Right lobe of liver (tissue), 6 donors: ENCODE measurements at regions not wholly inside any gene's neighbourhood (a gene's known extent, or its start where the extent isn't known, plus 50 kb on each side); places are given as distances from the start of the nearest gene placed in this dataset.

Experiments
- ATAC-seq, 4 donors: fragments of 200-7000 bp; cut with Tn5 transposase; one replicate each; pipeline ENCODE4 v1.9.1; 2020; ENCODE audit warnings: mild to moderate bottlenecking in 4 of 4, moderate library complexity in 4 of 4
- DNase-seq, 3 donors: peaks; one replicate each; pipeline ENCODE4 v3.0.0-alpha.2; 2020
- H3K27ac ChIP-seq, 3 donors: fragments of 200-600 bp; one replicate each; pipeline ENCODE4 v1.8.0; 2022
- H3K27me3 ChIP-seq, 2 donors: fragments of 200-600 bp; one replicate each; pipeline ENCODE4 v1.8.0; 2022
- H3K36me3 ChIP-seq, 4 donors: fragments of 200-600 bp; sonication (generic) in 1 of 4; one replicate each; pipeline versions ENCODE4 v1.5.1 to v1.8.0; 2017 to 2022; ENCODE audit warnings: control low read depth in 1 of 4
- H3K4me1 ChIP-seq, 4 donors: fragments of 200-600 bp; sonication (generic) in 1 of 4; one replicate each; pipeline versions ENCODE4 v1.5.1 to v1.8.0; 2017 to 2022; ENCODE audit warnings: control low read depth in 1 of 4
- H3K4me3 ChIP-seq, 3 donors: fragments of 200-600 bp; one replicate each; pipeline ENCODE4 v1.8.0; 2022
- H3K9me3 ChIP-seq, 4 donors: fragments of 200-600 bp; sonication (generic) in 1 of 4; one replicate each; pipeline versions ENCODE4 v1.5.1 to v1.8.0; 2017 to 2022; ENCODE audit warnings: control low read depth in 1 of 4
- CTCF ChIP-seq, 4 donors: fragments of 200-600 bp in 3 of 4; fragments of 450-650 bp in 1 of 4; IDR thresholded peaks; one replicate each; pipeline versions ENCODE4 v1.5.1 to v1.8.0; 2016 to 2022; ENCODE audit warnings: antibody characterized with exemption in 4 of 4, mild to moderate bottlenecking in 2 of 4
- POLR2A ChIP-seq: fragments of 450-650 bp; IDR thresholded peaks from one replicate; pipeline ENCODE4 v1.6.1; 2017; ENCODE audit warnings: antibody characterized with exemption, mild to moderate bottlenecking
- WGBS: methylation state at CpG from one replicate; pipeline ENCODE4 v1.1.6; 2018; ENCODE audit warnings: low coverage, low lambda C conversion rate; ENCODE audit not compliant: insufficient coverage; ENCODE audit errors: missing lambda C conversion rate; 5-methylcytosine and 5-hydroxymethylcytosine counted together
- intact Hi-C, 2 donors: fragments of 100-400 bp; cut with DNase I; formaldehyde crosslinking; loops; one replicate each; pipeline versions ENCODE4 v1.11.2 to v1.14.1; 2022
- donor health status: DM: no; HTN: yes; CAD: no.
- donor health status: DM: no; HTN: no; CAD: no.
- donor health status: DM: no; HTN: no; CAD: no.
- donor health status: DM: no; HTN: yes; CAD: no.
- donor health status: DM: no; HTN: yes; CAD: no.

- WGBS, result 60% methylated on average over 4 of the region's 4 CpGs
- intact Hi-C loops, result no loop called here
- Histone ChIP-seq H3K27ac (no peak overlapping the region), H3K36me3 (no peaks in the 10 kb centered on the region), H3K4me3 (no peak overlapping the region), H3K27me3 (no peaks in the 10 kb centered on the region), H3K4me1 (no peaks in the 10 kb centered on the region), H3K9me3 (no peaks in the 10 kb centered on the region)
- TF ChIP-seq CTCF (IDR thresholded peaks at IDR 0.05), result no peak
- TF ChIP-seq POLR2A, result no peak
- DNase-seq (no peak), ATAC-seq (no peak)
Measured at GRCh38 chr3:99031778-99032177, 130.3 kb upstream of the DCBLD2 start.

GRCh38 chr3:99023590-99024192 lies 122.2 kb upstream of the DCBLD2 start:
- peak; percentile 64 to 76 (median 70) for ATAC-seq

DNA sequence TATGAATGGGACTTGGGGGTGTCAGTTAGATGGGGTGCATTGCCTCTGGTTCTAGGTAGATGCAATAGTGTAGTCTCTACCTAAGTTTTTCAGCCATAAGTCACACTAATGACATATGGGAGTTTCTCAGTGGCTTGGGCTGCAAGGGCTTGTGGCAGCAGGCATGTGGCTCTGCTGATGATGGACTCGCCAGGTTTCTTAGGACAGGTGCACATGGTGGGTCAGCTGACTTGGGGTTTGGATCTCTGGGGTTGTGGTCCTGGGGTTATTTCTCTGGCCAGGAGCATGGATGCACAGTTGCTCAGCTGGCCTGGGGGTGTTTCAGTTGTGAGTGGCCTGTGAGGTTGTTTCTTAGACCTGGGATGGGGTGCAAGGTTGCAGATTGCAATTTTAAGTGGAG lies 120.0 kb upstream of the DCBLD2 start:
- intact Hi-C loops, result no loop called here
- Histone ChIP-seq H3K27ac (no peak overlapping the region), H3K27me3 (no peaks in the 10 kb centered on the region), H3K9me3 (no peaks in the 10 kb centered on the region), H3K4me1 (no peaks in the 10 kb centered on the region), H3K4me3 (no peak overlapping the region), H3K36me3 (no peaks in the 10 kb centered on the region)
- ATAC-seq (no peak), DNase-seq (no peak)
- TF ChIP-seq CTCF (IDR thresholded peaks at IDR 0.05) (no peak), POLR2A (no peak)
- no CpG with 5 or more reads among the region's 1 CpG for WGBS

More at GRCh38 chr3:99023590-99024192, 122.2 kb upstream of the DCBLD2 start:
- DNase-seq, result no peak
- no peaks in the 10 kb centered on the region for H3K27me3 ChIP-seq
- H3K9me3 ChIP-seq, result no peaks in the 10 kb centered on the region
- peak; percentile 56 to 66 (median 60) for TF ChIP-seq CTCF (IDR thresholded peaks at IDR 0.05)
- no peak for TF ChIP-seq POLR2A
- H3K36me3 ChIP-seq, result no peaks in the 10 kb centered on the region
- H3K27ac ChIP-seq, result no peak overlapping the region
- WGBS, result 20% methylated on average over 2 of the region's 2 CpGs
- H3K4me3 ChIP-seq, result no peak overlapping the region
- intact Hi-C loops, result no loop called here
- H3K4me1 ChIP-seq, result no peaks in the 10 kb centered on the region

DNA sequence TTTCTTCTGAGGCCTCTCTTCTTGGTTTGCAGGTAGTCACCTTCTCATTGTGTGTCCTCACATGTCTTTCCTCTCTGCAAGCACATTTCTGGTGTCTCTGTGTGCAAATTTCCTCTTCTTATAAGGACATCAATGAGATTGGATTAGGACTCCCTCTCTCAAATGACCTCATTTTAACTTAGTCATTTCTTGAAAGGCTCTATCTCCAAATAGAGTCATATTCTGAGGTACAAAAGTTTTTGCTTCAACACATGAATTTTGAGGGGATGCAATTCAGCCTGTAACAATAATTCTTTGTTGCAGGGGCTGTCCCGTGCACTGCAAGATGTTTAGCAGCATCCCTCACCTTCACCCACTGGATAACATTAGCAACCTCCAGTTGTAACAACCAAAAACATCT lies 115.0 kb upstream of the DCBLD2 start:
- no peaks in the 10 kb centered on the region for H3K4me1 ChIP-seq
- DNase-seq, result no peak
- no peaks in the 10 kb centered on the region for H3K9me3 ChIP-seq
- no peaks in the 10 kb centered on the region for H3K36me3 ChIP-seq
- 44% methylated on average over 1 of the region's 1 CpG for WGBS
- intact Hi-C loops, result no loop called here
- ATAC-seq, result no peak
- H3K27me3 ChIP-seq, result no peaks in the 10 kb centered on the region
- no peak overlapping the region for H3K4me3 ChIP-seq
- no peak overlapping the region for H3K27ac ChIP-seq
- TF ChIP-seq CTCF (IDR thresholded peaks at IDR 0.05), result no peak
